ENCODE measurements at regions not wholly inside any gene's neighbourhood (a gene's known extent, or its start where the extent isn't known, plus 50 kb on each side); places are given as distances from the start of the nearest gene placed in this dataset.
"Not testable (repeated sequence)": the region's sequence is repeated elsewhere in the genome, so short reads cannot be mapped to it uniquely, and the experiment has no call there.

GRCh38 chr5:152599096-152599495, 194.0 kb upstream of the NMUR2 start:
- Histone ChIP-seq H3K4me2 (ENCODE audit: insufficient read depth, low read length) (no peak overlapping the region), H3K4me3 (ENCODE audit: low read depth in 1 of 2, low read length in 2 of 2) (no peak overlapping the region), H3K27ac (ENCODE audit: low read length) (no peak overlapping the region), H3K9ac (ENCODE audit: low read depth, low read length) (no peak overlapping the region), H4K20me1 (ENCODE audit: insufficient read depth, low read length) (no peaks in the 10 kb centered on the region), H3K4me1 (ENCODE audit: insufficient read depth, low read length) (no peaks in the 10 kb centered on the region), H3K36me3 (ENCODE audit: insufficient read depth, low read length) (no peaks in the 10 kb centered on the region), H3K9me3 (ENCODE audit: insufficient read depth, low read length, severe bottlenecking) (no peaks in the 10 kb centered on the region), H3K27me3 (ENCODE audit: insufficient read depth, low read length, poor library complexity) (no peaks in the 10 kb centered on the region), H3K79me2 (ENCODE audit: insufficient read depth, low read length) (no peaks in the 10 kb centered on the region), H2AFZ (ENCODE audit: low read depth, low read length) (no peak overlapping the region)
- no peak for DNase-seq
- no peak for ATAC-seq (ENCODE audit: insufficient read depth, low read depth)
- TF ChIP-seq, protein P1, sequence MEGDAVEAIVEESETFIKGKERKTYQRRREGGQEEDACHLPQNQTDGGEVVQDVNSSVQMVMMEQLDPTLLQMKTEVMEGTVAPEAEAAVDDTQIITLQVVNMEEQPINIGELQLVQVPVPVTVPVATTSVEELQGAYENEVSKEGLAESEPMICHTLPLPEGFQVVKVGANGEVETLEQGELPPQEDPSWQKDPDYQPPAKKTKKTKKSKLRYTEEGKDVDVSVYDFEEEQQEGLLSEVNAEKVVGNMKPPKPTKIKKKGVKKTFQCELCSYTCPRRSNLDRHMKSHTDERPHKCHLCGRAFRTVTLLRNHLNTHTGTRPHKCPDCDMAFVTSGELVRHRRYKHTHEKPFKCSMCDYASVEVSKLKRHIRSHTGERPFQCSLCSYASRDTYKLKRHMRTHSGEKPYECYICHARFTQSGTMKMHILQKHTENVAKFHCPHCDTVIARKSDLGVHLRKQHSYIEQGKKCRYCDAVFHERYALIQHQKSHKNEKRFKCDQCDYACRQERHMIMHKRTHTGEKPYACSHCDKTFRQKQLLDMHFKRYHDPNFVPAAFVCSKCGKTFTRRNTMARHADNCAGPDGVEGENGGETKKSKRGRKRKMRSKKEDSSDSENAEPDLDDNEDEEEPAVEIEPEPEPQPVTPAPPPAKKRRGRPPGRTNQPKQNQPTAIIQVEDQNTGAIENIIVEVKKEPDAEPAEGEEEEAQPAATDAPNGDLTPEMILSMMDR (IDR thresholded peaks at IDR 0.05; ENCODE audit: borderline replicate concordance, extremely low read depth, low read length, poor library complexity, severe bottlenecking), result no peak
- no peak for TF ChIP-seq EZH2 (IDR thresholded peaks at IDR 0.05; ENCODE audit: borderline replicate concordance, low read depth, low read length, severe bottlenecking)

- Histone ChIP-seq H2AFZ (ENCODE audit: low read depth, low read length) (no peak overlapping the region), H3K27ac (ENCODE audit: low read length) (no peak overlapping the region), H3K9ac (ENCODE audit: low read depth, low read length) (no peak overlapping the region), H3K4me3 (ENCODE audit: low read depth in 1 of 2, low read length in 2 of 2) (no peak overlapping the region), H3K27me3 (ENCODE audit: insufficient read depth, low read length, poor library complexity) (no peaks in the 10 kb centered on the region), H3K79me2 (ENCODE audit: insufficient read depth, low read length) (no peaks in the 10 kb centered on the region), H3K9me3 (ENCODE audit: insufficient read depth, low read length, severe bottlenecking) (no peaks in the 10 kb centered on the region), H4K20me1 (ENCODE audit: insufficient read depth, low read length) (no peaks in the 10 kb centered on the region), H3K36me3 (ENCODE audit: insufficient read depth, low read length) (no peaks in the 10 kb centered on the region), H3K4me1 (ENCODE audit: insufficient read depth, low read length) (no peaks in the 10 kb centered on the region), H3K4me2 (ENCODE audit: insufficient read depth, low read length) (no peak overlapping the region)
- no peak for DNase-seq
- ATAC-seq (ENCODE audit: insufficient read depth, low read depth), result no peak
- no peak for TF ChIP-seq EZH2 (IDR thresholded peaks at IDR 0.05; ENCODE audit: borderline replicate concordance, low read depth, low read length, severe bottlenecking)
- TF ChIP-seq, protein P1 (IDR thresholded peaks at IDR 0.05; ENCODE audit: borderline replicate concordance, extremely low read depth, low read length, poor library complexity, severe bottlenecking), result no peak
These were observed 197.0 kb upstream of the NMUR2 start for GRCh38 chr5:152601806-152602732.

GRCh38 chr5:152606050-152606449, 201.0 kb upstream of the NMUR2 start:
- H3K9ac ChIP-seq (ENCODE audit: low read depth, low read length); ATAC-seq (ENCODE audit: insufficient read depth, low read depth); H3K4me2 ChIP-seq (ENCODE audit: insufficient read depth, low read length); H2AFZ ChIP-seq (ENCODE audit: low read depth, low read length); H3K27ac ChIP-seq (ENCODE audit: low read length); H3K9me3 ChIP-seq (ENCODE audit: insufficient read depth, low read length, severe bottlenecking); H4K20me1 ChIP-seq (ENCODE audit: insufficient read depth, low read length); H3K27me3 ChIP-seq (ENCODE audit: insufficient read depth, low read length, poor library complexity); H3K4me1 ChIP-seq (ENCODE audit: insufficient read depth, low read length); H3K4me3 ChIP-seq (ENCODE audit: low read depth in 1 of 2, low read length in 2 of 2); H3K36me3 ChIP-seq (ENCODE audit: insufficient read depth, low read length); H3K79me2 ChIP-seq (ENCODE audit: insufficient read depth, low read length); DNase-seq: not testable (repeated sequence)

DNA sequence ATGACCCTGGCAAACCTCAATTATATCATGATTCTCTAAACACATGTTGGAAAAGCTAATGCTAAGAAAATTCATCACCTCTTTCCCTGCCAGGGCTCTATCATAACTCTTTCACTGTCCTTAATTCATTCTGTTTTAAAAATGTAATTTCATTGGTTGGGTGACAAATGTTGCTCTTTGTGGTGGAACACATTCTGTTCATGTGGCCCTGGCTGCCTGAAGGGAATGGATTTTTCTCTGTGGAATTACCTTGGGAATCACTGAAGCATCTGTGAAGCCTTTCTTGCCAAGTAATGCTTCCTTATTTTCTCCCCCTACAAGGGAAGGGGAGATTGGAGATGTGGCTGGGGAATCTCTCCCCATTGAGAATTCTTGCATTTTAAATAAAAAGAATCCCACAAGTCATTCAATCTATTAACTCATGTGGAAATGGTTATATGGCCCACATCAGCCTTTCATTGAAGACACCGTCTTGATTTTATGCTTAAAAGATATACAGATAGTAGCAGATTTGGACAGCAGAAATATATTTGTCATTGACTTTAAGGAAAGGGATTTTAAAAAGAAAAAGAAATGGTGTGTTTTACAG, 201.8 kb upstream of the NMUR2 start:
- TF ChIP-seq EZH2 (IDR thresholded peaks at IDR 0.05; ENCODE audit: borderline replicate concordance, low read depth, low read length, severe bottlenecking), result no peak
- TF ChIP-seq, protein P1 (IDR thresholded peaks at IDR 0.05; ENCODE audit: borderline replicate concordance, extremely low read depth, low read length, poor library complexity, severe bottlenecking), result no peak
- no peak overlapping the region for H2AFZ ChIP-seq (ENCODE audit: low read depth, low read length)
- no peaks in the 10 kb centered on the region for H3K36me3 ChIP-seq (ENCODE audit: insufficient read depth, low read length)
- H3K9ac ChIP-seq (ENCODE audit: low read depth, low read length), result no peak overlapping the region
- H3K4me1 ChIP-seq (ENCODE audit: insufficient read depth, low read length), result no peaks in the 10 kb centered on the region
- H3K79me2 ChIP-seq (ENCODE audit: insufficient read depth, low read length), result no peaks in the 10 kb centered on the region
- no peaks in the 10 kb centered on the region for H3K9me3 ChIP-seq (ENCODE audit: insufficient read depth, low read length, severe bottlenecking)
- H3K4me2 ChIP-seq (ENCODE audit: insufficient read depth, low read length), result no peak overlapping the region
- ATAC-seq (ENCODE audit: insufficient read depth, low read depth) (no peak), DNase-seq (no peak)
- H3K27me3 ChIP-seq (ENCODE audit: insufficient read depth, low read length, poor library complexity), result no peaks in the 10 kb centered on the region
- no peak overlapping the region for H3K27ac ChIP-seq (ENCODE audit: low read length)
- H3K4me3 ChIP-seq (ENCODE audit: low read depth in 1 of 2, low read length in 2 of 2), result no peak overlapping the region
- H4K20me1 ChIP-seq (ENCODE audit: insufficient read depth, low read length), result no peaks in the 10 kb centered on the region

All from DND-41 (cell line).